Uterus (tissue), 2 donors: ENCODE measurements at regions not wholly inside any gene's neighbourhood (a gene's known extent, or its start where the extent isn't known, plus 50 kb on each side); places are given as distances from the start of the nearest gene placed in this dataset.

Experiments
- POLR2A ChIP-seq, 2 donors: fragments of 450-650 bp; IDR thresholded peaks; one replicate each; pipeline ENCODE4 v1.6.1; 2016; ENCODE audit warnings: antibody characterized with exemption in 2 of 2, mild to moderate bottlenecking in 1 of 2, moderate library complexity in 1 of 2
- TF ChIP-seq, protein P1 (sequence below), 4 experiments: fragments of 200-600 bp in 2 of 4; fragments of 450-650 bp in 2 of 4; sonication (generic) in 2 of 4; IDR thresholded peaks; one replicate each; pipeline ENCODE4 v1.5.1; 2016 to 2019; ENCODE audit warnings: antibody characterized with exemption in 4 of 4, mild to moderate bottlenecking in 2 of 4, moderate library complexity in 1 of 4

DNA sequence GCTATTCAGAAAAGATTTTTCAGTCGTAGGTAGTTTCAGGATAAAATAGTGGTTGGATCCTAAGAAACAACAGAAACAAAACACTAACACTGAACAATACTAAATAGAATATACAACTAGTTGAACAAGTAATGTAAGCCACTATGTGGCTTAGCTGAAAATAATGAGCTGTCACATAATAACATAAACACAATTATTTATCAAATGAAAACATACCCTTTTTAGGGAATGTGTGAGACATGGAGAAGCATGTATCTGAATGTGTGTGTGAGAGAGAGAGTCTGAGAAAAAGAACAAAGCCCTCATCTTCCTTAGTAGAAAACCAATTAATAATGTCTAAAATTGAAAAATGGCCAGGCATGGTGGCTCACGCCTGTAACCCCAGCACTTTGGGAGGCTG lies 122.6 kb upstream of the LOC128125822 start:
- TF ChIP-seq POLR2A (IDR thresholded peaks at IDR 0.05), result no peak
- TF ChIP-seq, protein P1, sequence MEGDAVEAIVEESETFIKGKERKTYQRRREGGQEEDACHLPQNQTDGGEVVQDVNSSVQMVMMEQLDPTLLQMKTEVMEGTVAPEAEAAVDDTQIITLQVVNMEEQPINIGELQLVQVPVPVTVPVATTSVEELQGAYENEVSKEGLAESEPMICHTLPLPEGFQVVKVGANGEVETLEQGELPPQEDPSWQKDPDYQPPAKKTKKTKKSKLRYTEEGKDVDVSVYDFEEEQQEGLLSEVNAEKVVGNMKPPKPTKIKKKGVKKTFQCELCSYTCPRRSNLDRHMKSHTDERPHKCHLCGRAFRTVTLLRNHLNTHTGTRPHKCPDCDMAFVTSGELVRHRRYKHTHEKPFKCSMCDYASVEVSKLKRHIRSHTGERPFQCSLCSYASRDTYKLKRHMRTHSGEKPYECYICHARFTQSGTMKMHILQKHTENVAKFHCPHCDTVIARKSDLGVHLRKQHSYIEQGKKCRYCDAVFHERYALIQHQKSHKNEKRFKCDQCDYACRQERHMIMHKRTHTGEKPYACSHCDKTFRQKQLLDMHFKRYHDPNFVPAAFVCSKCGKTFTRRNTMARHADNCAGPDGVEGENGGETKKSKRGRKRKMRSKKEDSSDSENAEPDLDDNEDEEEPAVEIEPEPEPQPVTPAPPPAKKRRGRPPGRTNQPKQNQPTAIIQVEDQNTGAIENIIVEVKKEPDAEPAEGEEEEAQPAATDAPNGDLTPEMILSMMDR (IDR thresholded peaks at IDR 0.05), result no peak
